PC-3 (cell line): ENCODE measurements at regions not wholly inside any gene's neighbourhood (a gene's known extent, or its start where the extent isn't known, plus 50 kb on each side); places are given as distances from the start of the nearest gene placed in this dataset.

ENCODE experiments used
- ATAC-seq: fragments of 200-7000 bp; cut with Tn5 transposase; 2 replicates; pipeline ENCODE4 v1.9.1; 2020; ENCODE audit warnings: mild to moderate bottlenecking, moderate library complexity
- BruUV-seq: library from RNA; stranded (reverse); fragments of 400-500 nt; replicated peaks from 2 replicates; lab custom pipeline; 2021; lab: Mats Ljungman, UMichigan
- CTCF ChIA-PET: fragments of 300-600 bp; sonication (Branson Sonifier 250); formaldehyde crosslinking; loops from one replicate; lab custom pipeline; 2022; ENCODE audit warnings: antibody characterized with exemption; lab: Charles Lee
- POLR2A ChIA-PET: fragments of 300-600 bp; sonication (Branson Sonifier 250); formaldehyde crosslinking; loops from one replicate; lab custom pipeline; 2022; ENCODE audit warnings: antibody characterized with exemption; ENCODE audit not compliant: unreplicated experiment; lab: Charles Lee
- DNase-seq: peaks from one replicate; pipeline ENCODE4 v3.0.0-alpha.2; 2015
- H2AFZ ChIP-seq: fragments of 300-600 bp; sonication (generic); 2 replicates; pipeline ENCODE4 v1.6.0; 2016; ENCODE audit warnings: antibody characterized with exemption, low read length
- H3F3A ChIP-seq: fragments of 300-600 bp; sonication (generic); one replicate; pipeline ENCODE4 v1.6.0; 2017; ENCODE audit warnings: antibody characterized with exemption, low read length, control low read depth, mild to moderate bottlenecking; ENCODE audit not compliant: unreplicated experiment
- H3K27ac ChIP-seq: fragments of 300-600 bp; sonication (generic); 2 replicates; pipeline ENCODE4 v1.5.1; 2016; ENCODE audit warnings: mild to moderate bottlenecking, low read length
- H3K27me3 ChIP-seq: fragments of 300-600 bp; sonication (generic); 2 replicates; pipeline ENCODE4 v1.6.1; 2016; ENCODE audit warnings: low read length, mixed read lengths
- H3K36me3 ChIP-seq: fragments of 300-600 bp; sonication (generic); 2 replicates; pipeline ENCODE4 v1.6.1; 2016; ENCODE audit warnings: low read depth, mixed run types, low read length, mixed read lengths
- H3K4me1 ChIP-seq: fragments of 300-600 bp; sonication (generic); 2 replicates; pipeline ENCODE4 v1.5.1; 2016; ENCODE audit warnings: low read length; ENCODE audit not compliant: insufficient read depth
- H3K4me2 ChIP-seq: fragments of 300-600 bp; sonication (generic); 2 replicates; pipeline ENCODE4 v1.6.0; 2016; ENCODE audit warnings: low read length
- H3K4me3 ChIP-seq: fragments of 300-600 bp; sonication (generic); 2 replicates; pipeline ENCODE4 v1.5.1; 2016; ENCODE audit warnings: mild to moderate bottlenecking, low read length, mixed read lengths
- H3K79me2 ChIP-seq: fragments of 300-600 bp; sonication (generic); 2 replicates; pipeline ENCODE4 v1.6.1; 2017; ENCODE audit warnings: low read length, mixed read lengths
- H3K9ac ChIP-seq: fragments of 300-600 bp; sonication (generic); 2 replicates; pipeline ENCODE4 v1.6.0; 2016; ENCODE audit warnings: mild to moderate bottlenecking, low read length
- H3K9me2 ChIP-seq: fragments of 300-600 bp; sonication (generic); replicated peaks from 2 replicates; pipeline ENCODE4 v1.6.1; 2016; ENCODE audit warnings: mixed run types, low read length, mixed read lengths
- H3K9me3 ChIP-seq: fragments of 300-600 bp; sonication (generic); 2 replicates; pipeline ENCODE4 v1.6.1; 2016; ENCODE audit warnings: low read length, mixed read lengths
- H4K20me1 ChIP-seq: fragments of 300-600 bp; sonication (generic); 2 replicates; pipeline ENCODE4 v1.6.1; 2016; ENCODE audit warnings: low read length, mixed read lengths
- EZH2 ChIP-seq: fragments of 300-600 bp; sonication (generic); IDR thresholded peaks from one replicate; pipeline ENCODE4 v1.6.1; 2017; ENCODE audit warnings: antibody characterized with exemption, mild to moderate bottlenecking, low read length; ENCODE audit not compliant: unreplicated experiment
- EZH2phosphoT487 ChIP-seq: fragments of 300-600 bp; sonication (generic); IDR thresholded peaks from 2 replicates; pipeline ENCODE4 v1.6.1; 2018; ENCODE audit warnings: mild to moderate bottlenecking, antibody characterized with exemption, low read length, borderline replicate concordance
- intact Hi-C: fragments of 100-400 bp; cut with micrococcal nuclease; formaldehyde crosslinking; loops from 2 replicates; pipeline ENCODE4 v1.9.0; 2023
- TF ChIP-seq, protein P1 (sequence below): fragments of 300-600 bp; sonication (generic); conservative IDR thresholded peaks from 2 replicates; pipeline ENCODE4 v1.5.1; 2017; ENCODE audit warnings: antibody characterized with exemption, low read depth, mild to moderate bottlenecking, low read length

DNA sequence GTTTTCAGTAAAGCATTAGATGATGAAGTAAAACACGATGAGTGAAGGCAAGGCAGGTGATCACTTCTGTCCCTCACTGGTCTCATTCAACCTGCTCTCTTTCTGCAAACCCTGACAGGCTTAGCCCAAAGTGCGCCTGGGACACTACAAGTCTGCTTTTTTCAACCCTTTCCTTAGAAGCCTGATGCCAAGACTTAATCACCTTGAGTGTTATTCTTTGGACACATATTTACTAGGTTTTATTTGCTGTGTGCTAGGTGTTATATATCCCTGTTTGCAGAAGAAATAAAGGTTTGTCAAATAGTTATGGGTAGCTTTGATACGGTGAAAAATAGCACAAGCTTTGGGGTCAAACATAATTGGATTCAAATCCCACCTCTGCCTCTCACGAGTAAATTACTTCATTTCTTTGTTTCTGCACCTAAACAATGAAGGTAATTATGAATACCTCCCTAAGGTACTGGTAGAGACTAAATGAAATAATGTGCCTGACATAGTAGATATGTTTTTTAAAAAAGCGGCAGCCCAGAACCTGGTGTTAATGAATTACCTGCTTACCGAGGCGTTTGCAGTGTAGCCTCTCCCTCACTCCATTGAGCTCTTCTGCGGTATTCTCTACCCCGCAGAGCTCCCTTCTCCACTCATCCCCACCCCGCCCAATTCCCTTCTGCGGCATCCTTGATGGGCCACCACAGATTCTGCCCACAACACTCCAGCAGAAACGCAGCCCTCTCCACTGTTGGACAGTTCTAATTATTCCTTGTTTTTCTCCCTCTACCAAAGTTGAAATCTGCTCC, 269.0 kb upstream of the TPM1 start:
- Histone ChIP-seq H3K27me3 (no peaks in the 10 kb centered on the region), H4K20me1 (no peaks in the 10 kb centered on the region), H2AFZ (no peak overlapping the region), H3K9me3 (no peaks in the 10 kb centered on the region), H3K27ac (no peak overlapping the region), H3K9ac (no peak overlapping the region), H3K4me3 (no peak overlapping the region), H3K79me2 (no peaks in the 10 kb centered on the region), H3K4me1 (peaks cover 28% of the 10 kb centered on the region), H3K4me2 (no peak overlapping the region), H3K9me2 (no peaks in the 10 kb centered on the region), H3K36me3 (no peaks in the 10 kb centered on the region), H3F3A (no peaks in the 10 kb centered on the region)
- no TSS peak for BruUV-seq
- intact Hi-C loops: no loop called here
- CTCF ChIA-PET: no interaction called here
- TF ChIP-seq EZH2 (no peak), EZH2phosphoT487 (no peak)
- TF ChIP-seq, protein P1, sequence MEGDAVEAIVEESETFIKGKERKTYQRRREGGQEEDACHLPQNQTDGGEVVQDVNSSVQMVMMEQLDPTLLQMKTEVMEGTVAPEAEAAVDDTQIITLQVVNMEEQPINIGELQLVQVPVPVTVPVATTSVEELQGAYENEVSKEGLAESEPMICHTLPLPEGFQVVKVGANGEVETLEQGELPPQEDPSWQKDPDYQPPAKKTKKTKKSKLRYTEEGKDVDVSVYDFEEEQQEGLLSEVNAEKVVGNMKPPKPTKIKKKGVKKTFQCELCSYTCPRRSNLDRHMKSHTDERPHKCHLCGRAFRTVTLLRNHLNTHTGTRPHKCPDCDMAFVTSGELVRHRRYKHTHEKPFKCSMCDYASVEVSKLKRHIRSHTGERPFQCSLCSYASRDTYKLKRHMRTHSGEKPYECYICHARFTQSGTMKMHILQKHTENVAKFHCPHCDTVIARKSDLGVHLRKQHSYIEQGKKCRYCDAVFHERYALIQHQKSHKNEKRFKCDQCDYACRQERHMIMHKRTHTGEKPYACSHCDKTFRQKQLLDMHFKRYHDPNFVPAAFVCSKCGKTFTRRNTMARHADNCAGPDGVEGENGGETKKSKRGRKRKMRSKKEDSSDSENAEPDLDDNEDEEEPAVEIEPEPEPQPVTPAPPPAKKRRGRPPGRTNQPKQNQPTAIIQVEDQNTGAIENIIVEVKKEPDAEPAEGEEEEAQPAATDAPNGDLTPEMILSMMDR: no peak
- ATAC-seq (no peak), DNase-seq (no peak)
- POLR2A ChIA-PET: no interaction called here

GRCh38 chr15:62775932-62776331, 266.6 kb upstream of the TPM1 start:
- H3K9me3 ChIP-seq: no peaks in the 10 kb centered on the region
- no peak overlapping the region for H3K4me2 ChIP-seq
- H3K9me2 ChIP-seq: no peaks in the 10 kb centered on the region
- H3K9ac ChIP-seq: no peak overlapping the region
- ChIA-PET CTCF (no interaction called here), POLR2A (no interaction called here)
- H3K27me3 ChIP-seq: no peaks in the 10 kb centered on the region
- DNase-seq (no peak), ATAC-seq (no peak)
- H3F3A ChIP-seq: no peaks in the 10 kb centered on the region
- no peaks in the 10 kb centered on the region for H3K36me3 ChIP-seq
- no TSS peak for BruUV-seq
- TF ChIP-seq, protein P1: no peak
- TF ChIP-seq EZH2phosphoT487 (no peak), EZH2 (no peak)
- intact Hi-C loops: no loop called here
- H3K27ac ChIP-seq: no peak overlapping the region
- peaks cover 6% of the 10 kb centered on the region for H3K4me1 ChIP-seq
- no peak overlapping the region for H2AFZ ChIP-seq
- no peaks in the 10 kb centered on the region for H4K20me1 ChIP-seq
- no peaks in the 10 kb centered on the region for H3K79me2 ChIP-seq
- H3K4me3 ChIP-seq: no peak overlapping the region

- H3K79me2 ChIP-seq: no peaks in the 10 kb centered on the region
- DNase-seq (peak; percentile 14), ATAC-seq (no peak)
- H3F3A ChIP-seq: no peaks in the 10 kb centered on the region
- H3K4me1 ChIP-seq: peaks cover 6% of the 10 kb centered on the region; the same call in 1 of the 2 replicates
- no TSS peak for BruUV-seq
- ChIA-PET CTCF (no interaction called here), POLR2A (no interaction called here)
- no peaks in the 10 kb centered on the region for H4K20me1 ChIP-seq
- intact Hi-C loops: no loop called here
- no peaks in the 10 kb centered on the region for H3K36me3 ChIP-seq
- H3K27ac ChIP-seq: no peak overlapping the region
- TF ChIP-seq EZH2phosphoT487 (no peak), EZH2 (no peak)
- TF ChIP-seq, protein P1: no peak
- H3K4me2 ChIP-seq: no peak overlapping the region
- H3K9me2 ChIP-seq: no peaks in the 10 kb centered on the region
- no peak overlapping the region for H3K9ac ChIP-seq
- no peaks in the 10 kb centered on the region for H3K27me3 ChIP-seq
- H2AFZ ChIP-seq: no peak overlapping the region
- no peaks in the 10 kb centered on the region for H3K9me3 ChIP-seq
- H3K4me3 ChIP-seq: no peak overlapping the region
These were observed 264.9 kb upstream of the TPM1 start for GRCh38 chr15:62777671-62778070.
